ENCODE measurements at regions not wholly inside any gene's neighbourhood (a gene's known extent, or its start where the extent isn't known, plus 50 kb on each side); places are given as distances from the start of the nearest gene placed in this dataset.

DNA sequence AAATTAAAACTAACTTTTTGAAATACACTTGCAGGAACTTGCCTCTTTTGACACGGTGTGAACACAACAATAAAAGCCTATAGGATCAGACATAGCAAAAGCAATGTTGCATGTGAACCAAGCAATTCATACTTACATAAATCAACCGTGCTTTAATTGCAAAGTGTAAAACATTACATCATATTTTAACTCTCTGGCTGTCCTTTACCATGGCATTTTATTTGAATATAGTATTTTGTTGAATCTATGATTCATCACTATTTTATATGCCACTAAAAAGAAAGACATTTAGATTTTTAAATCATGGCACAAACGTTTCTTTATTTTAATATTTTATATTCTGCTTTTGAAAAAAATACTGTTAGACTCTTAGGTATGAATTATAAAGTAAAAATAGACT, 757.0 kb upstream of the KCND2 start:
- no peak for TF ChIP-seq CTCF (IDR thresholded peaks at IDR 0.05; ENCODE audit: low read depth, low read length, poor library complexity, severe bottlenecking)
- TF ChIP-seq EZH2phosphoT487 (IDR thresholded peaks at IDR 0.05; ENCODE audit: borderline replicate concordance, low read length) = no peak

Data from DOHH2 (cell line).